ENCODE measurements at regions not wholly inside any gene's neighbourhood (a gene's known extent, or its start where the extent isn't known, plus 50 kb on each side); places are given as distances from the start of the nearest gene placed in this dataset.
"Not testable (repeated sequence)": the region's sequence is repeated elsewhere in the genome, so short reads cannot be mapped to it uniquely, and the experiment has no call there.

GRCh38 chr18:73101491-73101890, 233.7 kb upstream of the NETO1 start:
- DNase-seq (ENCODE audit: low spot score), result not testable (repeated sequence)

DNA sequence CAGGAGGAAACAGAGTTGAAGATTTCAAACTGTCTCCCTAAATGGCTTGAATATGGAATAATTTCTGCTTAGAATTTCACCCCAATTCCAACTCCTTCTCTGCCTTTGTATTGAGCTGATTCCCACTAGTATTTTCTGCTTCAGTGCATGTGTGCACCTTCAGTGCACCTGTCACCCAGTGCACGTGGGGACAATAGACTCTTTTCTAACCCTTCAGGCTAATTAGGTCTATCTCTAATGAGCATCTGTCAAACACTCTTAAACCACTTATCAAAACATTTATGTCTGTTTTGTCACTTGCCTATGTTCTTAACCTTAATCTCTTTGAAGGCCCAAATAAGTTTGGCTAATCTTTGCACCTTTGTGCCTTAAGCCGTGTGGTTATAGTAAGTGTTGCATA, 232.0 kb upstream of the NETO1 start:
- no peak for DNase-seq (ENCODE audit: low spot score)

GRCh38 chr18:73093687-73094250, 226.0 kb upstream of the NETO1 start:
- no peak for DNase-seq (ENCODE audit: low spot score)

GRCh38 chr18:73088445-73088844, 220.7 kb upstream of the NETO1 start:
- no peak for DNase-seq (ENCODE audit: low spot score)

DNA sequence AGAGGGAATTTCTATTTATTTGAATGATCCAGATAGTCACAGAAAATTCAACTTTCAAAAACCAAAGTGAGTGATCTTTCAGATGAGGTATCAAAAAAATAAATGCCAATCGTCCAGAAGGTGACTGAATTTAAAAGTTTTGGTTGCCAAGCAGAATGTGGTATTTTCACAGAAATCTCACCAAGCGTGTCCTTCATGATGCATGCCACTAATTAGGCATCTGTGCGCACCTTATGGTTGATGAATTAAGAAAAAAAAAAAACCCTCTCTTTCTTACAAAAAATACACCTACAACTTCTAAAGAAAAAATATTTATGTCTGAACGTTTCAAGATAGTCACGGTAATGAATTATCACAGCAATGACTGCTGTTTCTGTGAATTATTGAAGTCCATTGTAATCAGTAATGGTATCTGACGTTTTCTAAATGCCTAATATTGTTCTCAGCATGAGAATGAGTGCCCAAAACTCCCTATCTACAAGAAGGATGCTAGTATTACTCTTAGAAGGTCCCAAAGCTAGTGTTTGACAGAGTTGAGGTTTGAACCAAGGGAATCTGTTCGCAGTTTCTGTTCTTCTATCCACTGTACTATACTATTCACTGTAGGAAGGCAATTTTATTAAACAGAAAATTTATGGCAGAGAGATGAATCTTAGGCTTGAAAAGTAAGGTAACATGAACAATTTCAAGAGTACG, 219.6 kb upstream of the NETO1 start:
- no peak for DNase-seq (ENCODE audit: low spot score)

GRCh38 chr18:73079920-73080319, 212.1 kb upstream of the NETO1 start:
- DNase-seq (ENCODE audit: low spot score), result no peak

GRCh38 chr18:73060666-73061288, 193.0 kb upstream of the NETO1 start:
- no peak for DNase-seq (ENCODE audit: low spot score)

DNA sequence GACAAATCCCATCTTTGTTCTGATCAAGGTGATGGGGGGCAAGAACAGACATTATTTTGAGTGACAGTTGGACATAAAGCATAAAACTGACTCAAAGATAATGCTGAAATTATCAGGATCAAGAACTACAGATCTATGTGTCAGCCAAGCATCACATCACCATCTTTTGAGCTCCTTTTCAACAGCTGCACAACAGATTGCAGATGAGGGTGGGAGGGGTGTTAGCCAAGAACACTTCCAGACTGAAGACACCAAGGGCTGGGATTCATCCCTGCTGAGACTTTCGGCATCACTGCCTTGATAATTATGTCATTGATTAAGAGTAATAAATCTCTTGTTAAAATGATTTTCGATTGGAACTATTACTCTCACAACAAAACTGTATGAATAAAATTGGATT, 191.5 kb upstream of the NETO1 start:
- no peak for DNase-seq (ENCODE audit: low spot score)

- DNase-seq (ENCODE audit: low spot score), result no peak
Observed at GRCh38 chr18:73047688-73048087, 179.9 kb upstream of the NETO1 start.

DNA sequence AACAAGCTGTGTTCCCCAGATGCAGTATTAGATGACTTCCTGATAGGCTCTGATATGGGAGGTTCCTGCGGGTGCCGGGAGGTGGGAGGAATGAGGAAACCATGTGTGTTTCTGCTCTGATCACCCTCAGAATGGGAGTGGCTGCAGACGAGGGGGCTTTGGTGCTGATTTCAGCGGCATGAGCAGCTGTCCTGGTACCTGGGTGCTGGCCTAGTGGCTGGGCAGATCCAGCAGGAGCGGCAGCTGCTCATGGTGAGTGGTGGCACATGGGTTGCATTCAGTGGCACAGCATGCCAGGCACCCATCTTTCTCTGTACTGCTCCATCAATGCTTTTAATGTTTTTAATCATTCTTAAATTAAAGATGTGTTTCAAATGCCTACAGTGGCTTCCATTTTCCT, 177.2 kb upstream of the NETO1 start:
- no peak for DNase-seq (ENCODE audit: low spot score)

DNA sequence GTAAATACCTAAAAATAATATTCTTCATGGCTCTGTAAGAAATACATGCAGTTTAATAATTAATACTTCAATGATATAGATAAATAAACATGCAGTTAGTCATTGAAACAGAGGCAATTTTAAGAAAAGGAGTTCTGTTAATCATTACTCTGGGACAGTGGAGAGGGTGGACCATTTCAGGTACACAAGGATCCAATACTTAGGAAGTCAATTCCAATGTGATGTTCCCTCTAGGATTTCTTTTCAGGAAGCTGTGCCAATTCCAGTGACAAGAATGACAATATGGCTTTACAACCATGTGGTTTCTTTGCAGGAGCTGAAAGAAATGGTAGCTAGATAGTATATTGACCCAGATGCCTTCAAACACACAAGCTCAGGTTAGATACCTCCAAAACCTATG, 175.8 kb upstream of the NETO1 start:
- DNase-seq (ENCODE audit: low spot score), result no peak

GRCh38 chr18:73043211-73043610, 175.4 kb upstream of the NETO1 start:
- no peak for DNase-seq (ENCODE audit: low spot score)

- DNase-seq (ENCODE audit: low spot score), result no peak
Observed at GRCh38 chr18:73040247-73040646, 172.5 kb upstream of the NETO1 start.

DNA sequence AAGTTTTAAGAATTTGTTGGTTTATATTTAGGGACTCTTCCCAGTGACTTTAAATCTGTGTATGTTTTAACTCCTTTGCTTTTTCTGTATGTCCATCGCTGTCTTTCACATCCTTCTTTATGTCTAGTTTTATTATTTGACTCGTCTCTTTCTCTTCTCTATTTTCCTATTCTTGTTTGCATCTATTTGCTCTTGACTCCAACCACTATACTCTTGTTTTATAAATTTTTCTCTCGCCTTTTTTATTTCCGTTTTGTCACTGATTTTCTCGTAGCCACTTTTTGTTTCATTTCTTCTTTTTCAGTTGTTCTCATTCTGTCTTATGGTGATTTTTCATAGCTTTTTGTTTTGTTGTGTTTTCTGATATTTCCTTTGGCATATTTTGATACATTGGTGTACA, 170.5 kb upstream of the NETO1 start:
- no peak for DNase-seq (ENCODE audit: low spot score)

GRCh38 chr18:73023975-73024374, 156.2 kb upstream of the NETO1 start:
- DNase-seq (ENCODE audit: low spot score), result no peak

DNA sequence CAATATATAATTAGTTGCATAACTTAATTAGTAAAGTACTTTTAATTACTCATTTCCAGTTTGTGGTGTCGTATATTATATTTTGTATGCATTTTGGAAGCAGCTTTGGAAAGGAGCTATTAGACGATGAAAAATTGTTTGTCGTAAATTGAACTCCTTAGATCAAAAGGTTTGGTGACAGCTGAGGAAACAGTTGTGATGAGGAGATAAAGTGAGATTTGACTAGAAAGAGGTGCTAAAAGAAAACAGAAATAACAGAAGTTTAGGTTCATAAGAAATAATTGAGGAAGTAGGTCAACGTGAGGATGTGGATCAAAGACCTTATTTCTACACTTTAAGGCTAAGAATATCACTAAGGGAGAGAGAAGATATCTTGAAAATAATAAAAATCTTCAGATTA, 141.9 kb upstream of the NETO1 start:
- DNase-seq (ENCODE audit: low spot score), result no peak

- no peak for DNase-seq (ENCODE audit: low spot score)
Observed at GRCh38 chr18:73007915-73008308, 140.1 kb upstream of the NETO1 start.

DNA sequence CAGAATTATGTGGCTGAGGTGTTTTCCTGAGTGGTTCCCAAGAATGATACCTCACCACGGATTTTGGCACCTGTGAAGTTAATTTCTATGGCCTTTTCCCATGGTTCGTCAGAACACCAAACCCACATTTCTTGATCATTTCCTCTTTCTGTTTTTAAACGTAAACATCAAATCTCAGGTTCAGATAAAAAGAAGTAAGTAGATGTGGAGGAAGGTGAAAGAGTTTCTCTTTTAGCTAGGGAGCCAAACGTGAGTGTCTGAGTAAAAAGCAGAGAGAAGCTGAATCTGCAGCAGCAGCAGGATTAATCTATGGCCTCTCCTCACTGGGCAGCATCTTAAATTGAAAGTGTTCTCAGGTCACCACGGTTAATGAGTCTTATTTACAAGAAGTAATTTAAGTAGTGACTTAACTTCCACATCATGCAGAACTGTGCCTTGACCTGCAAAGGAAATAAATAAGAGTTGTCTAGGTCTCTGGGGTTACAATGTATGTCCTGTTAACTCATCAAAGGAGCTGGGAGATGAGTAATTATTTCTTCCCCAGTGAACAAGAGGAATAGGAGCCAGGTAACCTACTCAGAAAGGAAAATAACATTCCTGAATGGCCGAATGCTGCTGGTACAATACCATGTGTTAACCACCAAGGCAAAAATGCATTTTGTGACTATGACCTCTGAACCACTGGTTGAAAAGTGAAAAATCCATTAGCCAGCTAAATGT, 139.6 kb upstream of the NETO1 start:
- DNase-seq (ENCODE audit: low spot score), result no peak

DNA sequence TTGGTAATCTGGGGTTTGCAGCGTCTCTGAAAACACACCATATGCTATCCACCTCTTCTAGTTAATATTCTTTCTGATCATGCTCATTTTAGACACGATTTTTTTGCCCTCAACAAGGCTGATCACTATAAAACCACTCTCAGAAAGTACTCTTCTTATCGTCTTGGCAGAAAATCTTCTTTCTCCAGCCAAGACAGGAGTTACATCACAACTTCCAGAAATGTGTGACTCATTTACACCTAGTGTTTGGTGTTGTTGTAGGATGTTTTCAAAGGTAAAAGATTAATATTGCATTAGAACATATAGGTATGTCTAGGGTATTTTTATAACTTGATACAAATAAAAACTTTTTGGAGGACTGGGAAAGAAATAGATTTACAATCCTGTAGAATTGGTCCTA, 138.5 kb upstream of the NETO1 start:
- DNase-seq (ENCODE audit: low spot score), result no peak

- DNase-seq (ENCODE audit: low spot score), result no peak
Observed at GRCh38 chr18:73004260-73004659, 136.5 kb upstream of the NETO1 start.

GRCh38 chr18:72999971-73000607, 132.3 kb upstream of the NETO1 start:
- DNase-seq (ENCODE audit: low spot score), result no peak

GRCh38 chr18:72995558-72995957, 127.8 kb upstream of the NETO1 start:
- no peak for DNase-seq (ENCODE audit: low spot score)

- DNase-seq (ENCODE audit: low spot score), result no peak
Observed at GRCh38 chr18:72993250-72993649, 125.5 kb upstream of the NETO1 start.

Measured in CD4-positive, alpha-beta T cell treated with Interleukin-15 for 4 hours (primary cell).